AG04450 (cell line): ENCODE measurements at regions not wholly inside any gene's neighbourhood (a gene's known extent, or its start where the extent isn't known, plus 50 kb on each side); places are given as distances from the start of the nearest gene placed in this dataset.
A peak's percentile ranks its signal among the peaks of the same experiment; 100 is the strongest.

Experiments
- CTCF ChIA-PET: fragments of 300-600, 350-600 bp; formaldehyde crosslinking; extraction: SDS; loops from one replicate; lab custom pipeline; 2022; ENCODE audit warnings: antibody characterized with exemption, inconsistent platforms; lab: Charles Lee
- POLR2A ChIA-PET: fragments of 350-600 bp; formaldehyde crosslinking; extraction: SDS; loops from one replicate; lab custom pipeline; 2021; ENCODE audit warnings: antibody characterized with exemption, inconsistent platforms; lab: Yijun Ruan, JAX
- DNase-seq: peaks from one replicate; pipeline ENCODE4 v3.0.0-alpha.2; 2011; ENCODE audit warnings: low read depth, low spot score
- H3K27ac ChIP-seq: one replicate; pipeline ENCODE4 v1.5.1; 2012; ENCODE audit warnings: low read depth, low read length, control low read depth
- H3K27me3 ChIP-seq: one replicate; pipeline ENCODE4 v1.6.0; 2012; ENCODE audit warnings: low read length; ENCODE audit not compliant: control insufficient read depth, insufficient read depth
- H3K4me3 ChIP-seq: 2 replicates; pipeline ENCODE4 v1.5.1; 2011; ENCODE audit warnings: mild to moderate bottlenecking, low read depth, low read length, control low read depth
- H3K9me3 ChIP-seq: 2 replicates; pipeline ENCODE4 v1.5.1; 2012; ENCODE audit warnings: low read length; ENCODE audit not compliant: control insufficient read depth, insufficient read depth
- CTCF ChIP-seq: IDR thresholded peaks from 2 replicates; pipeline ENCODE4 v1.5.1; 2011; ENCODE audit warnings: low read depth, low read length, control low read depth, inconsistent platforms

DNA sequence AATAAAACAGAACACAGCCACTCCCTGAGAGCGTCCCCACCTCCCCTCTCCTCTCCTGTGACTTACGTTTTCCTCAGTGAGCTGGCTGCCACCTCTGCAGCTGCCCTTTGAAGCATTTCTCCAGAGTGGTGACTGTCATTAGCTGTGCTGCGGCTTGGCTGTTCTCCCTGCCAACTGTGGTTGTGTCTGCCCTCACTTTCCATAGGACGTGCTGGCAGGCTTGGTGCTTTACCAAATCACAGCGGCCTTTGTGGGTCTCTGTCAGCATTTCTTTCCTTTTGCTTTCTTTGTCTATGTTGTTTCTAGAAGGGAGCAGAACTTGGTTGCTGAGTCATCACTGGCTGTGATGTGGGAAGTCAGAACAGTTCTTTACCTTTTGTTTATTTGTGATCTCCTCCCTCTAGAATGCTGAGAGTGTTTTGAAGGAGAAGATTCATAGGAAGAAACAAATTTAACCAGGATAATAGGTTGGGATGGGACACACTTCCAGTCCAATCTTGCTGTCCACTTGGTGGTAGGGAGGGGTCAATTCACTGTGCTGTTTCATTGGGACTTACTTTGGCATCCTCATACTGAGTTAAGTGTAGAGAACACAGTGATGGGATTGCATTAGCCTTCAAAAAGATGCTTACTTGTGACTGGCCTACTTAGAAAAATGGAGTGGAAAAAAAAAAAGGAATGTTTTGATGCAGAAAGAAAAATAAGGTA, 88.2 kb downstream of the TMX1 start:
- TF ChIP-seq CTCF = no peak
- ChIA-PET CTCF (no interaction called here), POLR2A (no interaction called here)
- peak; percentile 29 for DNase-seq
- peak overlapping the region; percentile 46 for H3K4me3 ChIP-seq
- H3K9me3 ChIP-seq = no peaks in the 10 kb centered on the region
- no peaks in the 10 kb centered on the region for H3K27me3 ChIP-seq
- peak overlapping the region; percentile 89 for H3K27ac ChIP-seq

DNA sequence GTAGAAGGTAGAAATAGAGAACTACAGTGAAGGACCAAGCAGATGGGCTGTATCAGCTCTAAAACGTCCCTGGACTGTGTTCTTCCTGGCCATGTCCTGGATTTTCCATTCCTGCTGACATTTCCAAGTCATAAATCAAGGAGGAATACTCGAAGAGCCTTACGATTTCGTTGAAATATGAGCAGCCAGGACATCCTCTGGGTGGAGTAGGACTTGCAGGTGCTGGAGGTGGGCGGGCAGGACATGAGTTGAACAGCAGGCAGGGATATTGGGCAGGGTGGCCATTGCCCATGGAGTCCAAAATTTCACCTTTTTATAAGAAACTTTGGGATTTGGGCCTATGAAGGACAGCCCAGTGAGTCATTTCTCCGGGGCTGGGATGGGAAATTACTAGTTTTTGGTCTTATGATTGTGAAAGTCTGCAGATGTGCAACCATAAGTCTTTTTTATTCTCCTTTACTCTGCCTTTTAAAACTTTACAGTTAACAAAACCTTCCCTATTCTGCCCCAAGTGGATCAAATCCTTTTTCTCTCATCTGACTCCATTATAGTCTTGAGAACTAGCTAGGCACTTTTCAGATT, 88.8 kb downstream of the TMX1 start:
- DNase-seq = no peak
- no peaks in the 10 kb centered on the region for H3K27me3 ChIP-seq
- H3K27ac ChIP-seq = no peak overlapping the region
- TF ChIP-seq CTCF = no peak
- POLR2A ChIA-PET = no interaction called here
- no peaks in the 10 kb centered on the region for H3K9me3 ChIP-seq
- H3K4me3 ChIP-seq = no peak overlapping the region
- CTCF ChIA-PET = no interaction called here

DNA sequence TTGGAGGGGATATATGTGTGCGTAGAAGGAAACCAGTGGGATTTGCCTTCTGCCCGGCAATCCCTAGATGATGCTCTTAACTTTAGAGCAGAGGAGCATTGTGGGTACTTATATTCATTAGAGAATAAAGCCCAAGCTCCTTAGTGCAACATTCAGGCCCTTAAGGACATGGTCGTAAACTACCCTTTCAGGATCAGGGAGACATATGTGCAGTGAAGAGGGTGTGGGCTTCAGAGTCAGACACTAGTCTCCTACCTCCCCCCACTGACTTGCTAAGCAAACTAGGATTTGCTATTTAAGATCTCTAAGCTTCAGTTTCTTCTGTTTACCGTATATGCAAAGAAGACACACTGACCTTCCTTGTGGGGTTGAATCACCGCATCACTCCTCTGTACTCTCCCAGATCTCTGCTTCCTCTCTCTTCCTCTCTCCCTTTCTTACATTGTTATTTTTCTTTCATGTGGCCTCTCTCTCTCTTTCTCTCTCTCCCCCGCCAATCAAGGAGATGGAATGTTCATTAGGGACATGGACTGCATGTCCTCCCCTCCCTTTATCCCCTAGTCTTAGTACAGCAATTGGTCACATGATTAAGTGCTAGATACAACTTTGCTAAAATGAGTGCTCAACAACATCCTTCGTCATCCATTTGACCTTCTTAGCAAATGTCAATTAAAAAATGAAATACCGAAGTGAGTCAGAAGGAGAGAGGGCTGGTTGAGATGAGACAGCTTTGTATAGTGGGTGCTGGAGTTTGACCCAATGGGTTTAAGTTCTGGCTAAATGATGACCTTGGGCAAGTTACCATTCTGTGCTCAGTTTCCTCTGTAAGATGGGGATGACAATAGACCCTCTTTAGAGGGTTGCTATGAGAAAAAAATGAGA, 91.7 kb downstream of the TMX1 start:
- POLR2A ChIA-PET = no interaction called here
- no peak for DNase-seq
- TF ChIP-seq CTCF = no peak

GRCh38 chr14:51333299-51333698, 93.3 kb downstream of the TMX1 start:
- no peak for DNase-seq
- CTCF ChIA-PET = no interaction called here
- no peak overlapping the region for H3K27ac ChIP-seq
- no peak overlapping the region for H3K4me3 ChIP-seq
- H3K9me3 ChIP-seq = no peaks in the 10 kb centered on the region
- H3K27me3 ChIP-seq = no peaks in the 10 kb centered on the region
- POLR2A ChIA-PET = interaction anchor here (0.6 kb wide), 1 partner anchor 60 kb away, joined by 4 read pairs; no protein-coding TSS in a partner anchor
- TF ChIP-seq CTCF = no peak

More for the DNA sequence above, 91.7 kb downstream of the TMX1 start:
- H3K9me3 ChIP-seq = no peaks in the 10 kb centered on the region
- H3K27me3 ChIP-seq = no peaks in the 10 kb centered on the region
- CTCF ChIA-PET = no interaction called here
- no peak overlapping the region for H3K4me3 ChIP-seq
- H3K27ac ChIP-seq = no peak overlapping the region
